ENCODE measurements at regions not wholly inside any gene's neighbourhood (a gene's known extent, or its start where the extent isn't known, plus 50 kb on each side); places are given as distances from the start of the nearest gene placed in this dataset.

GRCh38 chr10:130773941-130774340, 537.6 kb downstream of the TCERG1L start:
- TF ChIP-seq CTCF (conservative IDR thresholded peaks at IDR 0.05; ENCODE audit: low read depth in 2 of 2) = no peak
- no peak for TF ChIP-seq STAT1 (IDR thresholded peaks at IDR 0.05; ENCODE audit: unreplicated experiment)
- TF ChIP-seq EZH2 (IDR thresholded peaks at IDR 0.05; ENCODE audit: low read depth, unreplicated experiment) = no peak
- TF ChIP-seq JUNB (IDR thresholded peaks at IDR 0.05; ENCODE audit: unreplicated experiment) = no peak
- no peak for TF ChIP-seq ZNF114 (CRISPR knock-in tag; IDR thresholded peaks at IDR 0.05)
- TF ChIP-seq NANOG (IDR thresholded peaks at IDR 0.05; ENCODE audit: borderline replicate concordance) = no peak
- TF ChIP-seq ZNF462 (CRISPR knock-in tag; IDR thresholded peaks at IDR 0.05) = no peak
- no peak for TF ChIP-seq ETS1 (IDR thresholded peaks at IDR 0.05)
- TF ChIP-seq CREB1 (CRISPR knock-in tag; IDR thresholded peaks at IDR 0.05; ENCODE audit: low read depth) = no peak
- H3K79me2 ChIP-seq (replicated peaks; ENCODE audit: insufficient read depth) = no peaks in the 10 kb centered on the region
- no peaks in the 10 kb centered on the region for H3F3A ChIP-seq (replicated peaks; ENCODE audit: low read depth)
- no peak overlapping the region for H3K4me2 ChIP-seq
- H3K4me1 ChIP-seq (ENCODE audit: insufficient read depth) = no peaks in the 10 kb centered on the region
- peaks cover 22% of the 10 kb centered on the region for H3K36me3 Mint-ChIP-seq (ENCODE audit: low read depth)
- no peak overlapping the region for H2AFZ ChIP-seq
- no peak for ATAC-seq
- H3K4me1 Mint-ChIP-seq = no peaks in the 10 kb centered on the region
- peaks cover 1% of the 10 kb centered on the region for H3K27me3 Mint-ChIP-seq (ENCODE audit: insufficient read depth, low read depth, poor library complexity)
- H3K36me3 ChIP-seq (ENCODE audit: insufficient read depth) = no peaks in the 10 kb centered on the region
- no peak overlapping the region for H3K27ac ChIP-seq (ENCODE audit: low read depth)
- peaks cover 93% of the 10 kb centered on the region for H3K9me3 Mint-ChIP-seq
- no peak overlapping the region for H3K27ac Mint-ChIP-seq
- H3K4me3 ChIP-seq = no peak overlapping the region
- no peak overlapping the region for H3K4me3 Mint-ChIP-seq
- H4K20me1 ChIP-seq (replicated peaks; ENCODE audit: insufficient read depth) = no peaks in the 10 kb centered on the region
- no peaks in the 10 kb centered on the region for H3K9me2 ChIP-seq (ENCODE audit: insufficient read depth)
- no peak for DNase-seq (ENCODE audit: low spot score)
- no peaks in the 10 kb centered on the region for H3K27me3 ChIP-seq (ENCODE audit: insufficient read depth)

All from GM23338 (cell line).